Tibial nerve (tissue), 4 donors: ENCODE measurements at regions not wholly inside any gene's neighbourhood (a gene's known extent, or its start where the extent isn't known, plus 50 kb on each side); places are given as distances from the start of the nearest gene placed in this dataset.
A peak's percentile ranks its signal among the peaks of the same experiment; 100 is the strongest.

Experiments used
- DNase-seq, 2 donors: peaks; one replicate each; pipeline ENCODE4 v3.0.0-alpha.2; 2019; ENCODE audit warnings: low spot score in 2 of 2
- H3K27ac ChIP-seq, 4 donors: fragments of 200-600 bp; sonication (generic) in 3 of 4; one replicate each; pipeline ENCODE4 v1.5.1; 2017 to 2019; ENCODE audit warnings: mild to moderate bottlenecking in 1 of 4
- H3K27me3 ChIP-seq, 2 donors: fragments of 200-600 bp; sonication (generic) in 1 of 2; one replicate each; pipeline versions ENCODE4 v1.5.1 to v1.6.0; 2017 to 2019
- H3K36me3 ChIP-seq, 3 donors: fragments of 200-600 bp; sonication (generic); one replicate each; pipeline ENCODE4 v1.5.1; 2018 to 2019
- H3K4me1 ChIP-seq, 4 donors: fragments of 200-600 bp; sonication (generic) in 3 of 4; one replicate each; pipeline ENCODE4 v1.5.1; 2017 to 2019
- H3K4me3 ChIP-seq, 4 donors: fragments of 200-600 bp; sonication (generic) in 3 of 4; one replicate each; pipeline ENCODE4 v1.5.1; 2017 to 2019; ENCODE audit warnings: mild to moderate bottlenecking in 1 of 4, moderate library complexity in 1 of 4
- H3K9me3 ChIP-seq, 4 donors: fragments of 200-600 bp; sonication (generic) in 3 of 4; one replicate each; pipeline ENCODE4 v1.5.1; 2017 to 2019
- EP300 ChIP-seq, 2 donors: sonication (generic); formaldehyde crosslinking; IDR thresholded peaks; one replicate each; pipeline ENCODE4 v1.6.1; 2017; ENCODE audit warnings: antibody characterized with exemption in 2 of 2, mild to moderate bottlenecking in 1 of 2
- POLR2A ChIP-seq, 2 donors: fragments of 450-650 bp; IDR thresholded peaks; one replicate each; pipeline ENCODE4 v1.6.1; 2017; ENCODE audit warnings: antibody characterized with exemption in 2 of 2, mild to moderate bottlenecking in 2 of 2, moderate library complexity in 2 of 2
- WGBS, 2 donors: methylation state at CpG; one replicate each; pipeline ENCODE4 v1.1.5; 2018; 5-methylcytosine and 5-hydroxymethylcytosine counted together
- TF ChIP-seq, protein P1 (sequence below), 5 experiments: fragments of 200-600 bp in 3 of 5; fragments of 450-650 bp in 2 of 5; sonication (generic) in 3 of 5; IDR thresholded peaks; one replicate each; pipeline ENCODE4 v1.5.1; 2016 to 2019; ENCODE audit warnings: antibody characterized with exemption in 5 of 5, mild to moderate bottlenecking in 3 of 5, moderate library complexity in 2 of 5

GRCh38 chr13:107866032-107866940 lies 349.1 kb downstream of the LIG4 start:
- H3K27me3 ChIP-seq: peaks cover 0 to 44% of the 10 kb centered on the region in 2 donors

DNA sequence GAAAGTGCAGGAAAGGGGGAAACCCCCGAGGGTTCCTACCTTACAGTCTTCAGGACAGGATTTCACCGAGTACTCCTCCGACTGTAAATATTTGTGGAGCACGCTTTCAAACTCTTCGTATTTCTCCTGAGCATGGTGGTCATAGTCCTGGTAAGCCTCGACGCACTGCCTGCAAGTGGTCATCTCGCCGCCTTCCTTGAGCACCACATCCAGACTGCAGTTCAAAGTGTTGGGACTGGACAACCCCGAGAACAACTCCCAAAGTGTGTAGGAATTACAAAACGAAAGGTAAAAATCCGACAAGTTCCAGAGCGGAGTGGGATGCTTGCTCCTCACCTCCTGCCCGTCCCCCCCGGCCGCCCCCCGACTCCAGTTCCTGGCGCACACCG lies 349.7 kb downstream of the LIG4 start:
- DNase-seq: no peak
- Histone ChIP-seq H3K4me3 (peak overlapping the region in 2 of 4 donors; percentile 25 to 52), H3K4me1 (peaks cover 0 to 31% (median 2%) of the 10 kb centered on the region in 4 donors), H3K9me3 (no peaks in the 10 kb centered on the region), H3K36me3 (no peaks in the 10 kb centered on the region), H3K27me3 (peaks cover 0 to 44% of the 10 kb centered on the region in 2 donors), H3K27ac (no peak overlapping the region)
- TF ChIP-seq EP300 (IDR thresholded peaks at IDR 0.05): no peak
- 3 to 6% methylated on average over 19 of the region's 19 CpGs for whole genome bisulfite sequencing, 2 donors

More at GRCh38 chr13:107866032-107866940, 349.1 kb downstream of the LIG4 start:
- H3K27ac ChIP-seq: no peak overlapping the region
- H3K4me1 ChIP-seq: peaks cover 0 to 31% (median 2%) of the 10 kb centered on the region in 4 donors
- peak overlapping the region in 3 of 4 donors; percentile 23 to 52 (median 25) for H3K4me3 ChIP-seq
- H3K9me3 ChIP-seq: no peaks in the 10 kb centered on the region
- no peaks in the 10 kb centered on the region for H3K36me3 ChIP-seq
- TF ChIP-seq POLR2A (IDR thresholded peaks at IDR 0.05): no peak
- no peak for TF ChIP-seq EP300 (IDR thresholded peaks at IDR 0.05)
- TF ChIP-seq, protein P1, sequence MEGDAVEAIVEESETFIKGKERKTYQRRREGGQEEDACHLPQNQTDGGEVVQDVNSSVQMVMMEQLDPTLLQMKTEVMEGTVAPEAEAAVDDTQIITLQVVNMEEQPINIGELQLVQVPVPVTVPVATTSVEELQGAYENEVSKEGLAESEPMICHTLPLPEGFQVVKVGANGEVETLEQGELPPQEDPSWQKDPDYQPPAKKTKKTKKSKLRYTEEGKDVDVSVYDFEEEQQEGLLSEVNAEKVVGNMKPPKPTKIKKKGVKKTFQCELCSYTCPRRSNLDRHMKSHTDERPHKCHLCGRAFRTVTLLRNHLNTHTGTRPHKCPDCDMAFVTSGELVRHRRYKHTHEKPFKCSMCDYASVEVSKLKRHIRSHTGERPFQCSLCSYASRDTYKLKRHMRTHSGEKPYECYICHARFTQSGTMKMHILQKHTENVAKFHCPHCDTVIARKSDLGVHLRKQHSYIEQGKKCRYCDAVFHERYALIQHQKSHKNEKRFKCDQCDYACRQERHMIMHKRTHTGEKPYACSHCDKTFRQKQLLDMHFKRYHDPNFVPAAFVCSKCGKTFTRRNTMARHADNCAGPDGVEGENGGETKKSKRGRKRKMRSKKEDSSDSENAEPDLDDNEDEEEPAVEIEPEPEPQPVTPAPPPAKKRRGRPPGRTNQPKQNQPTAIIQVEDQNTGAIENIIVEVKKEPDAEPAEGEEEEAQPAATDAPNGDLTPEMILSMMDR (IDR thresholded peaks at IDR 0.05): no peak
- 1 to 2% methylated on average over 32 to 43 of the region's 51 CpGs for WGBS, 2 donors
- no peak for DNase-seq

GRCh38 chr13:107865318-107865575 lies 350.1 kb downstream of the LIG4 start:
- Histone ChIP-seq H3K4me1 (peaks cover 0 to 31% (median 2%) of the 10 kb centered on the region in 4 donors), H3K4me3 (no peak overlapping the region), H3K27me3 (peaks cover 0 to 44% of the 10 kb centered on the region in 2 donors), H3K9me3 (no peaks in the 10 kb centered on the region), H3K27ac (no peak overlapping the region), H3K36me3 (no peaks in the 10 kb centered on the region)
- no peak for DNase-seq
- 28% methylated on average over 2 of the region's 2 CpGs for WGBS, 2 donors
- TF ChIP-seq EP300 (IDR thresholded peaks at IDR 0.05): no peak
- TF ChIP-seq POLR2A (IDR thresholded peaks at IDR 0.05): no peak
- TF ChIP-seq, protein P1 (IDR thresholded peaks at IDR 0.05): no peak

GRCh38 chr13:107864543-107865317 lies 350.6 kb downstream of the LIG4 start:
- TF ChIP-seq POLR2A (IDR thresholded peaks at IDR 0.05) (no peak), EP300 (IDR thresholded peaks at IDR 0.05) (no peak)
- TF ChIP-seq, protein P1 (IDR thresholded peaks at IDR 0.05): no peak
- H3K36me3 ChIP-seq: no peaks in the 10 kb centered on the region
- DNase-seq: peak in 1 of 2 donors; percentile 14
- peaks cover 0 to 44% of the 10 kb centered on the region in 2 donors for H3K27me3 ChIP-seq
- peaks cover 0 to 31% (median 2%) of the 10 kb centered on the region in 4 donors for H3K4me1 ChIP-seq
- no peak overlapping the region for H3K27ac ChIP-seq
- H3K9me3 ChIP-seq: no peaks in the 10 kb centered on the region
- no peak overlapping the region for H3K4me3 ChIP-seq
- 27 to 30% methylated on average over 10 of the region's 10 CpGs for WGBS, 2 donors

DNA sequence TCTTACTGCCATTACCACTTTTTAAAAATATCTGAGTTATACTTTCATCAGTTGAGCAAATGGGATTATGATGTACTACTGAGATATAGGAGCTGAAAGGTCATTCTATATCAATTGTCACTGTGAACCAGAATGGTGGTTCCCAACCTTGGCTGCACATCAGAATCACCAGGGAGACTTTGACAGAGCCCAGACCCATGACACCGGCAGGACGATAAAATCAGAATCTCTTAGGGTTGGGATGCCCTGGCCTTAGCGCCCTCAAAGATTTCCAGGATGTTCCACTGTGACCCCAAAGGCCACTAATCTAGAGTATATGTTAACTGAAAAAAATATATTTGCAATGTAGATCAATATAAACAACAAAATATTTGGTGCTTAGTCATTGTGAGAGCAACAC lies 355.1 kb downstream of the LIG4 start:
- H3K4me3 ChIP-seq: no peak overlapping the region
- H3K36me3 ChIP-seq: no peaks in the 10 kb centered on the region
- H3K27me3 ChIP-seq: peaks cover 0 to 10% of the 10 kb centered on the region in 2 donors
- WGBS, 2 donors: 91 to 92% methylated on average over 3 of the region's 3 CpGs
- no peak overlapping the region for H3K27ac ChIP-seq
- no peaks in the 10 kb centered on the region for H3K4me1 ChIP-seq
- TF ChIP-seq POLR2A (IDR thresholded peaks at IDR 0.05): no peak
- TF ChIP-seq, protein P1 (IDR thresholded peaks at IDR 0.05): no peak
- TF ChIP-seq EP300 (IDR thresholded peaks at IDR 0.05): no peak
- DNase-seq: no peak
- H3K9me3 ChIP-seq: no peaks in the 10 kb centered on the region
